NCI-H524 treated with DMSO at 0.1 percent for 48 hours (cell line): ENCODE measurements at regions not wholly inside any gene's neighbourhood (a gene's known extent, or its start where the extent isn't known, plus 50 kb on each side); places are given as distances from the start of the nearest gene placed in this dataset.
A peak's percentile ranks its signal among the peaks of the same experiment; 100 is the strongest.

Experiments used
- DNase-seq: peaks from one replicate; lab custom pipeline; 2025; lab: John Stamatoyannopoulos, UW

- no peak for DNase-seq
Measured at GRCh38 chr12:28938056-28938455, 211.0 kb upstream of the FAR2 start.

- peak; percentile 45 for DNase-seq
Measured at GRCh38 chr12:28938581-28939235, 210.4 kb upstream of the FAR2 start.

GRCh38 chr12:28939427-28939826 is 209.7 kb upstream of the FAR2 start:
- DNase-seq = no peak

GRCh38 chr12:28941248-28941647 is 207.8 kb upstream of the FAR2 start:
- no peak for DNase-seq

- no peak for DNase-seq
Measured at GRCh38 chr12:28946361-28946760, 202.7 kb upstream of the FAR2 start.

GRCh38 chr12:28948685-28949084 is 200.4 kb upstream of the FAR2 start:
- DNase-seq = no peak

GRCh38 chr12:28949184-28949583 is 199.9 kb upstream of the FAR2 start:
- DNase-seq = no peak

GRCh38 chr12:28950049-28950448 is 199.0 kb upstream of the FAR2 start:
- no peak for DNase-seq

- no peak for DNase-seq
Measured at GRCh38 chr12:28951935-28952334, 197.1 kb upstream of the FAR2 start.

GRCh38 chr12:28954333-28954732 is 194.7 kb upstream of the FAR2 start:
- DNase-seq = no peak

GRCh38 chr12:28955491-28955890 is 193.6 kb upstream of the FAR2 start:
- no peak for DNase-seq

GRCh38 chr12:28955931-28956330 is 193.1 kb upstream of the FAR2 start:
- no peak for DNase-seq

GRCh38 chr12:28958553-28959195 is 190.4 kb upstream of the FAR2 start:
- no peak for DNase-seq

- DNase-seq = no peak
Measured at GRCh38 chr12:28961948-28962384, 187.1 kb upstream of the FAR2 start.

- DNase-seq = no peak
Measured at GRCh38 chr12:28963554-28963953, 185.5 kb upstream of the FAR2 start.

GRCh38 chr12:28966046-28966780 is 182.9 kb upstream of the FAR2 start:
- DNase-seq = no peak

- DNase-seq = no peak
Measured at GRCh38 chr12:28967426-28967825, 181.7 kb upstream of the FAR2 start.

GRCh38 chr12:28973491-28973890 is 175.6 kb upstream of the FAR2 start:
- DNase-seq = no peak

- DNase-seq = no peak
Measured at GRCh38 chr12:28974166-28974565, 174.9 kb upstream of the FAR2 start.

- no peak for DNase-seq
Measured at GRCh38 chr12:28974883-28975282, 174.2 kb upstream of the FAR2 start.

GRCh38 chr12:28975564-28976340 is 173.3 kb upstream of the FAR2 start:
- DNase-seq = no peak

- no peak for DNase-seq
Measured at GRCh38 chr12:28980436-28980835, 168.6 kb upstream of the FAR2 start.
